HepG2 (cell line): ENCODE measurements at regions not wholly inside any gene's neighbourhood (a gene's known extent, or its start where the extent isn't known, plus 50 kb on each side); places are given as distances from the start of the nearest gene placed in this dataset.
A peak's percentile ranks its signal among the peaks of the same experiment; 100 is the strongest.

Experiments used
- ATF7 ChIP-seq, 2 experiments: fragments of 450-650 bp in 1 of 2; sonication (generic) in 1 of 2; formaldehyde crosslinking in 1 of 2; IDR thresholded peaks; 2 replicates each; pipeline versions ENCODE4 v1.4.0 to v1.6.1; 2016 to 2020; ENCODE audit warnings: antibody characterized with exemption in 1 of 2, mild to moderate bottlenecking in 1 of 2, missing genetic modification reagents in 1 of 2
- BRCA1 ChIP-seq: sonication (generic); formaldehyde crosslinking; IDR thresholded peaks from 2 replicates; pipeline ENCODE4 v1.4.0; 2020; ENCODE audit warnings: missing genetic modification reagents
- CAMTA2 ChIP-seq: sonication (generic); formaldehyde crosslinking; IDR thresholded peaks from 2 replicates; pipeline ENCODE4 v1.4.0; 2020; ENCODE audit warnings: mild to moderate bottlenecking, missing genetic modification reagents, borderline replicate concordance
- IKZF1 ChIP-seq: fragments of 450-650 bp; IDR thresholded peaks from 2 replicates; pipeline ENCODE4 v1.7.1; 2016
- JUND ChIP-seq: sonication (generic); formaldehyde crosslinking; IDR thresholded peaks from 2 replicates; pipeline ENCODE4 v1.8.0; 2022; ENCODE audit warnings: mild to moderate bottlenecking, missing genetic modification reagents
- KLF16 ChIP-seq, 2 experiments: sonication (generic) in 1 of 2; formaldehyde crosslinking in 1 of 2; IDR thresholded peaks; 2 replicates each; pipeline versions ENCODE4 v1.6.1 to v1.8.0; 2016 to 2023; ENCODE audit warnings: missing genetic modification reagents in 2 of 2, missing compliant biosample characterization in 1 of 2
- MTF2 ChIP-seq: sonication (generic); formaldehyde crosslinking; IDR thresholded peaks from 2 replicates; pipeline ENCODE4 v1.5.0; 2020; ENCODE audit warnings: missing genetic modification reagents, borderline replicate concordance
- NKX3-1 ChIP-seq: sonication (generic); formaldehyde crosslinking; IDR thresholded peaks from 2 replicates; pipeline ENCODE4 v1.5.0; 2020; ENCODE audit warnings: missing genetic modification reagents
- SIX1 ChIP-seq: sonication (generic); formaldehyde crosslinking; IDR thresholded peaks from 2 replicates; pipeline ENCODE4 v1.4.0; 2020; ENCODE audit warnings: missing genetic modification reagents, borderline replicate concordance
- SMC3 ChIP-seq: IDR thresholded peaks from 2 replicates; pipeline ENCODE4 v1.6.1; 2011; ENCODE audit warnings: low read length, improper control_type of control experiment
- TCF7 ChIP-seq: sonication (generic); IDR thresholded peaks from 2 replicates; pipeline ENCODE4 v1.6.1; 2016; ENCODE audit warnings: antibody characterized with exemption, low read depth
- ZBTB40 ChIP-seq, 2 experiments: fragments of 450-650 bp in 1 of 2; sonication (generic) in 1 of 2; formaldehyde crosslinking in 1 of 2; IDR thresholded peaks; 2 replicates each; pipeline versions ENCODE4 v1.6.1 to v1.8.0; 2016 to 2022; ENCODE audit warnings: antibody characterized with exemption in 1 of 2, mild to moderate bottlenecking in 1 of 2, missing genetic modification reagents in 1 of 2
- ZNF235 ChIP-seq: sonication (generic); formaldehyde crosslinking; IDR thresholded peaks from 2 replicates; pipeline ENCODE4 v1.8.1; 2023; ENCODE audit warnings: mild to moderate bottlenecking, missing genetic modification reagents, borderline replicate concordance
- ZNF335 ChIP-seq: sonication (generic); formaldehyde crosslinking; IDR thresholded peaks from 2 replicates; pipeline ENCODE4 v1.4.0; 2020; ENCODE audit warnings: missing genetic modification reagents
- ZNF337 ChIP-seq: sonication (generic); formaldehyde crosslinking; IDR thresholded peaks from 2 replicates; pipeline ENCODE4 v1.5.1; 2020; ENCODE audit warnings: missing genetic modification reagents, low read depth, mild to moderate bottlenecking, borderline replicate concordance
- ZNF660 ChIP-seq: sonication (generic); formaldehyde crosslinking; IDR thresholded peaks from 2 replicates; pipeline ENCODE4 v1.5.1; 2020; ENCODE audit warnings: mild to moderate bottlenecking, low read depth, missing genetic modification reagents, borderline replicate concordance
- ZNF75D ChIP-seq: sonication (generic); formaldehyde crosslinking; IDR thresholded peaks from 2 replicates; pipeline ENCODE4 v1.8.1; 2023; ENCODE audit warnings: missing genetic modification reagents, mild to moderate bottlenecking, borderline replicate concordance
- TF ChIP-seq, protein P1 (sequence below): sonication (generic); formaldehyde crosslinking; IDR thresholded peaks from 2 replicates; pipeline ENCODE4 v1.5.1; 2020; ENCODE audit warnings: missing genetic modification reagents, mild to moderate bottlenecking, borderline replicate concordance

GRCh38 chr16:14337303-14338191 is 266.4 kb downstream of the MRTFB start (continued):
- no peak for TF ChIP-seq ZBTB40 (IDR thresholded peaks at IDR 0.05)
- TF ChIP-seq ZBTB40 (CRISPR knock-in tag; IDR thresholded peaks at IDR 0.05), result no peak; the same call in 1 of the 2 replicates
- TF ChIP-seq IKZF1, result no peak
- no peak for TF ChIP-seq ATF7 (IDR thresholded peaks at IDR 0.05)
- TF ChIP-seq ATF7 (CRISPR knock-in tag; IDR thresholded peaks at IDR 0.05), result no peak
- no peak; the same call in 1 of the 2 replicates for TF ChIP-seq ZNF335 (CRISPR knock-in tag)
- no peak for TF ChIP-seq KLF16 (CRISPR knock-in tag; IDR thresholded peaks at IDR 0.05)
- peak; percentile 48; the same call in 1 of the 2 replicates for TF ChIP-seq JUND (CRISPR knock-in tag)
- no peak for TF ChIP-seq ZNF75D (CRISPR knock-in tag)
- TF ChIP-seq ZNF337 (CRISPR knock-in tag), result no peak
- no peak for TF ChIP-seq ZNF235 (CRISPR knock-in tag)
- TF ChIP-seq SMC3, result no peak
- TF ChIP-seq CAMTA2, result peak; percentile 94; the same call in 1 of the 2 replicates
- TF ChIP-seq ZNF660, result no peak; the same call in 1 of the 2 replicates
- no peak for TF ChIP-seq SIX1 (CRISPR knock-in tag)
- 0 out of 2 replicates have a peak, but pooled peaks have one; percentile 44 for TF ChIP-seq BRCA1
- peak; percentile 48; the same call in 1 of the 2 replicates for TF ChIP-seq TCF7
- TF ChIP-seq NKX3-1, result no peak
- TF ChIP-seq MTF2 (CRISPR knock-in tag), result no peak; the same call in 1 of the 2 replicates
- TF ChIP-seq, protein P1, sequence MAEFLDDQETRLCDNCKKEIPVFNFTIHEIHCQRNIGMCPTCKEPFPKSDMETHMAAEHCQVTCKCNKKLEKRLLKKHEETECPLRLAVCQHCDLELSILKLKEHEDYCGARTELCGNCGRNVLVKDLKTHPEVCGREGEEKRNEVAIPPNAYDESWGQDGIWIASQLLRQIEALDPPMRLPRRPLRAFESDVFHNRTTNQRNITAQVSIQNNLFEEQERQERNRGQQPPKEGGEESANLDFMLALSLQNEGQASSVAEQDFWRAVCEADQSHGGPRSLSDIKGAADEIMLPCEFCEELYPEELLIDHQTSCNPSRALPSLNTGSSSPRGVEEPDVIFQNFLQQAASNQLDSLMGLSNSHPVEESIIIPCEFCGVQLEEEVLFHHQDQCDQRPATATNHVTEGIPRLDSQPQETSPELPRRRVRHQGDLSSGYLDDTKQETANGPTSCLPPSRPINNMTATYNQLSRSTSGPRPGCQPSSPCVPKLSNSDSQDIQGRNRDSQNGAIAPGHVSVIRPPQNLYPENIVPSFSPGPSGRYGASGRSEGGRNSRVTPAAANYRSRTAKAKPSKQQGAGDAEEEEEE (CRISPR knock-in tag), result no peak; the same call in 1 of the 2 replicates
